ENCODE measurements at regions not wholly inside any gene's neighbourhood (a gene's known extent, or its start where the extent isn't known, plus 50 kb on each side); places are given as distances from the start of the nearest gene placed in this dataset.

- no peak for DNase-seq
- Histone ChIP-seq H3K27me3 (ENCODE audit: insufficient read depth, low read depth, severe bottlenecking) (peaks cover 8% of the 10 kb centered on the region), H3K4me3 (ENCODE audit: low read depth, low read length) (no peak overlapping the region), H3K27ac (no peak overlapping the region), H3K9me3 (ENCODE audit: severe bottlenecking) (no peaks in the 10 kb centered on the region), H3K36me3 (no peaks in the 10 kb centered on the region)
- TF ChIP-seq CTCF (IDR thresholded peaks at IDR 0.05; ENCODE audit: low read depth, low read length): no peak
Measured at GRCh38 chr9:2967766-2968165, 123.9 kb upstream of the PUM3 start.

- H3K27me3 ChIP-seq (ENCODE audit: insufficient read depth, low read depth, severe bottlenecking): peaks cover 13% of the 10 kb centered on the region
- H3K27ac ChIP-seq: no peak overlapping the region
- no peaks in the 10 kb centered on the region for H3K36me3 ChIP-seq
- DNase-seq: no peak
- no peaks in the 10 kb centered on the region for H3K9me3 ChIP-seq (ENCODE audit: severe bottlenecking)
- no peak overlapping the region for H3K4me3 ChIP-seq (ENCODE audit: low read depth, low read length)
- no peak for TF ChIP-seq CTCF (IDR thresholded peaks at IDR 0.05; ENCODE audit: low read depth, low read length)
Measured at GRCh38 chr9:2966565-2967300, 122.8 kb upstream of the PUM3 start.

GRCh38 chr9:2964470-2964869 is 120.6 kb upstream of the PUM3 start:
- H3K9me3 ChIP-seq (ENCODE audit: severe bottlenecking): no peaks in the 10 kb centered on the region
- DNase-seq: no peak
- no peak overlapping the region for H3K4me3 ChIP-seq (ENCODE audit: low read depth, low read length)
- no peaks in the 10 kb centered on the region for H3K36me3 ChIP-seq
- no peak for TF ChIP-seq CTCF (IDR thresholded peaks at IDR 0.05; ENCODE audit: low read depth, low read length)
- H3K27me3 ChIP-seq (ENCODE audit: insufficient read depth, low read depth, severe bottlenecking): peaks cover 13% of the 10 kb centered on the region
- no peak overlapping the region for H3K27ac ChIP-seq

GRCh38 chr9:2963307-2963706 is 119.4 kb upstream of the PUM3 start:
- no peak for DNase-seq
- no peaks in the 10 kb centered on the region for H3K36me3 ChIP-seq
- TF ChIP-seq CTCF (IDR thresholded peaks at IDR 0.05; ENCODE audit: low read depth, low read length): no peak

GRCh38 chr9:2962471-2963172 is 118.7 kb upstream of the PUM3 start:
- peaks cover 13% of the 10 kb centered on the region for H3K27me3 ChIP-seq (ENCODE audit: insufficient read depth, low read depth, severe bottlenecking)
- H3K36me3 ChIP-seq: no peaks in the 10 kb centered on the region
- TF ChIP-seq CTCF (IDR thresholded peaks at IDR 0.05; ENCODE audit: low read depth, low read length): no peak
- H3K27ac ChIP-seq: no peak overlapping the region
- no peak for DNase-seq
- no peak overlapping the region for H3K4me3 ChIP-seq (ENCODE audit: low read depth, low read length)
- H3K9me3 ChIP-seq (ENCODE audit: severe bottlenecking): no peaks in the 10 kb centered on the region

More at GRCh38 chr9:2963307-2963706, 119.4 kb upstream of the PUM3 start:
- peaks cover 13% of the 10 kb centered on the region for H3K27me3 ChIP-seq (ENCODE audit: insufficient read depth, low read depth, severe bottlenecking)
- H3K9me3 ChIP-seq (ENCODE audit: severe bottlenecking): no peaks in the 10 kb centered on the region
- H3K27ac ChIP-seq: no peak overlapping the region
- no peak overlapping the region for H3K4me3 ChIP-seq (ENCODE audit: low read depth, low read length)

Data from WERI-Rb-1 (cell line).